ENCODE measurements at regions not wholly inside any gene's neighbourhood (a gene's known extent, or its start where the extent isn't known, plus 50 kb on each side); places are given as distances from the start of the nearest gene placed in this dataset.

GRCh38 chr14:85288041-85288440 lies 241.9 kb upstream of the FLRT2 start:
- DNase-seq, result no peak

GRCh38 chr14:85291731-85292130 lies 238.2 kb upstream of the FLRT2 start:
- DNase-seq, result no peak

GRCh38 chr14:85293612-85294234 lies 236.2 kb upstream of the FLRT2 start:
- DNase-seq, result no peak

GRCh38 chr14:85295318-85295717 lies 234.6 kb upstream of the FLRT2 start:
- no peak for DNase-seq

GRCh38 chr14:85296456-85297210 lies 233.3 kb upstream of the FLRT2 start:
- no peak for DNase-seq

GRCh38 chr14:85300107-85300506 lies 229.8 kb upstream of the FLRT2 start:
- no peak for DNase-seq

GRCh38 chr14:85301506-85301905 lies 228.4 kb upstream of the FLRT2 start:
- DNase-seq, result no peak

GRCh38 chr14:85306024-85306423 lies 223.9 kb upstream of the FLRT2 start:
- DNase-seq, result no peak

- DNase-seq, result no peak
Observed at GRCh38 chr14:85308531-85309300, 221.2 kb upstream of the FLRT2 start.

- DNase-seq, result no peak
Observed at GRCh38 chr14:85310491-85311272, 219.3 kb upstream of the FLRT2 start.

GRCh38 chr14:85313560-85314207 lies 216.3 kb upstream of the FLRT2 start:
- DNase-seq, result no peak

GRCh38 chr14:85315290-85315689 lies 214.7 kb upstream of the FLRT2 start:
- DNase-seq, result no peak

GRCh38 chr14:85315733-85316290 lies 214.1 kb upstream of the FLRT2 start:
- no peak for DNase-seq

GRCh38 chr14:85316701-85317410 lies 213.1 kb upstream of the FLRT2 start:
- DNase-seq, result no peak

- DNase-seq, result no peak
Observed at GRCh38 chr14:85317491-85318021, 212.4 kb upstream of the FLRT2 start.

- no peak for DNase-seq
Observed at GRCh38 chr14:85319101-85319500, 210.8 kb upstream of the FLRT2 start.

- no peak for DNase-seq
Observed at GRCh38 chr14:85319998-85320630, 209.8 kb upstream of the FLRT2 start.

- no peak for DNase-seq
Observed at GRCh38 chr14:85325134-85326017, 204.6 kb upstream of the FLRT2 start.

- no peak for DNase-seq
Observed at GRCh38 chr14:85332401-85332800, 197.5 kb upstream of the FLRT2 start.

GRCh38 chr14:85333313-85333712 lies 196.6 kb upstream of the FLRT2 start:
- no peak for DNase-seq
